Stomach (tissue), 4 donors: ENCODE measurements at regions not wholly inside any gene's neighbourhood (a gene's known extent, or its start where the extent isn't known, plus 50 kb on each side); places are given as distances from the start of the nearest gene placed in this dataset.

ENCODE experiments used
- POLR2A ChIP-seq, 4 donors: fragments of 450-650 bp; IDR thresholded peaks; one replicate each; pipeline ENCODE4 v1.6.1; 2016; ENCODE audit warnings: antibody characterized with exemption in 4 of 4, control low read depth in 2 of 4, mild to moderate bottlenecking in 1 of 4, moderate library complexity in 1 of 4
- POLR2AphosphoS5 ChIP-seq, 3 donors: sonication (generic); formaldehyde crosslinking; IDR thresholded peaks; one replicate each; pipeline ENCODE4 v1.6.1; 2016; ENCODE audit warnings: antibody characterized with exemption in 3 of 3
- TF ChIP-seq, protein P1 (sequence below), 7 experiments: fragments of 450-650 bp in 4 of 7; fragments of 200-600 bp in 3 of 7; sonication (generic) in 3 of 7; IDR thresholded peaks; one replicate each; pipeline ENCODE4 v1.5.1; 2016 to 2019; ENCODE audit warnings: antibody characterized with exemption in 7 of 7, control low read depth in 2 of 7, mild to moderate bottlenecking in 1 of 7

DNA sequence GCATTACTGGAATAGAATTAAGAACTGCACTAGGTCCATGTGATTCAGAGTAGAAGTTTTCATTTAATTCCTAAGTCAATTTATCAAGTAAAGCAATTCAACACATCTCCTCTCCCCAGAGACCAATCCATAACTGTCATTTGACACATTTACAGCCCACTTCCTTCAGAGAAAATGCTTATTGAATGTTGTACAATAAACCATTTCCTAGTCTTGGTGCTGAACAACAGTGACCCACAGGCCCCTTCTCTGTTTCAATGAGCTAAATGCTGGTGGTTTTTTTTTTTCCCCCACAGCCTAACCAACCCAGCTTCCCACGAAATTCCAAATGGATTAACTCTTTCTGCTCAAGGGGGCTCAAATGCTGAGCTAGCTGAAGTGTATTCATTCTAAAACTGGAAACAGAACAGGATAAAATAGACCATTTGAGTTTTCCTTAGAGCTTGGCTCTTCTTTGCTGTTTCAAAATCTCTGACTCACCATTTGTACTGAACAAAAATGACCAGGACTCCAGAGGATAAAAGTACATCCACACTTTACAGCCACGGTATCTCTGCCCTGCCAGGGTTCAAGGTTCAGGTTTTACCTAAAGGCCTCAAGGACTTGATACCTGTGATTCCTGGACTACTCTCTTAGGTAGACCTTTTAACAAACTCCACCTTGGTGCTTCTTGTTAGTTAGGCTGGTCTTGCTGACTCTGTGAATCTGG is 62.3 kb downstream of the TMEM100 start:
- TF ChIP-seq POLR2A (IDR thresholded peaks at IDR 0.05) (no peak), POLR2AphosphoS5 (IDR thresholded peaks at IDR 0.05) (no peak)
- TF ChIP-seq, protein P1, sequence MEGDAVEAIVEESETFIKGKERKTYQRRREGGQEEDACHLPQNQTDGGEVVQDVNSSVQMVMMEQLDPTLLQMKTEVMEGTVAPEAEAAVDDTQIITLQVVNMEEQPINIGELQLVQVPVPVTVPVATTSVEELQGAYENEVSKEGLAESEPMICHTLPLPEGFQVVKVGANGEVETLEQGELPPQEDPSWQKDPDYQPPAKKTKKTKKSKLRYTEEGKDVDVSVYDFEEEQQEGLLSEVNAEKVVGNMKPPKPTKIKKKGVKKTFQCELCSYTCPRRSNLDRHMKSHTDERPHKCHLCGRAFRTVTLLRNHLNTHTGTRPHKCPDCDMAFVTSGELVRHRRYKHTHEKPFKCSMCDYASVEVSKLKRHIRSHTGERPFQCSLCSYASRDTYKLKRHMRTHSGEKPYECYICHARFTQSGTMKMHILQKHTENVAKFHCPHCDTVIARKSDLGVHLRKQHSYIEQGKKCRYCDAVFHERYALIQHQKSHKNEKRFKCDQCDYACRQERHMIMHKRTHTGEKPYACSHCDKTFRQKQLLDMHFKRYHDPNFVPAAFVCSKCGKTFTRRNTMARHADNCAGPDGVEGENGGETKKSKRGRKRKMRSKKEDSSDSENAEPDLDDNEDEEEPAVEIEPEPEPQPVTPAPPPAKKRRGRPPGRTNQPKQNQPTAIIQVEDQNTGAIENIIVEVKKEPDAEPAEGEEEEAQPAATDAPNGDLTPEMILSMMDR (IDR thresholded peaks at IDR 0.05) = no peak
